HEK293 (cell line): ENCODE measurements at regions not wholly inside any gene's neighbourhood (a gene's known extent, or its start where the extent isn't known, plus 50 kb on each side); places are given as distances from the start of the nearest gene placed in this dataset.

Experiments
- CTCF ChIA-PET: fragments of 350-600 bp; formaldehyde crosslinking; extraction: SDS; loops from one replicate; lab custom pipeline; 2021; ENCODE audit warnings: antibody characterized with exemption; lab: Yijun Ruan, JAX
- POLR2A ChIA-PET: fragments of 300-600 bp; formaldehyde crosslinking; extraction: SDS; loops from one replicate; lab custom pipeline; 2020; ENCODE audit warnings: antibody characterized with exemption, inconsistent platforms; lab: Yijun Ruan, JAX
- H3K27ac ChIP-seq: fragments of 200-500 bp; sonication (Bioruptor generic); 2 replicates; pipeline ENCODE4 v1.5.1; 2014; ENCODE audit warnings: low read depth, low read length, control low read depth, inconsistent platforms; ENCODE audit errors: extremely low read depth
- H3K36me3 ChIP-seq, 2 experiments: fragments of 200-500 bp in 1 of 2; sonication (Bioruptor generic) in 1 of 2; 1 replicate in 1 of 2; 2 replicates in 1 of 2; pipeline ENCODE4 v1.5.1; 2014 to 2017; ENCODE audit warnings: inconsistent platforms in 2 of 2, low read length in 2 of 2; ENCODE audit not compliant: control insufficient read depth in 2 of 2, insufficient read depth in 1 of 2
- H3K4me1 ChIP-seq: fragments of 200-500 bp; sonication (Bioruptor generic); 2 replicates; pipeline ENCODE4 v1.5.1; 2014; ENCODE audit warnings: mild to moderate bottlenecking, low read length, inconsistent platforms; ENCODE audit not compliant: control insufficient read depth, insufficient read depth
- H3K4me3 ChIP-seq: 2 replicates; pipeline ENCODE4 v1.5.1; 2011; ENCODE audit warnings: low read depth, mild to moderate bottlenecking, control low read depth, low read length, moderate library complexity
- H3K9me3 ChIP-seq: fragments of 200-500 bp; sonication (Bioruptor generic); 2 replicates; pipeline ENCODE4 v1.5.1; 2014; ENCODE audit warnings: low read depth, low read length, inconsistent platforms; ENCODE audit not compliant: control insufficient read depth, insufficient read depth
- KLF8 ChIP-seq: fragments of 450-650 bp; formaldehyde crosslinking; IDR thresholded peaks from 2 replicates; pipeline ENCODE4 v1.5.1; 2016; ENCODE audit warnings: missing biosample characterization, missing genetic modification characterization
- OVOL3 ChIP-seq: fragments of 450-650 bp; formaldehyde crosslinking; IDR thresholded peaks from 2 replicates; pipeline ENCODE4 v1.5.1; 2016; ENCODE audit warnings: missing biosample characterization, missing genetic modification characterization
- PRDM4 ChIP-seq: fragments of 450-650 bp; formaldehyde crosslinking; IDR thresholded peaks from 2 replicates; pipeline ENCODE4 v1.5.1; 2017; ENCODE audit warnings: missing biosample characterization, missing genetic modification characterization
- ZBTB17 ChIP-seq: fragments of 450-650 bp; formaldehyde crosslinking; IDR thresholded peaks from 2 replicates; pipeline ENCODE4 v1.5.1; 2016; ENCODE audit warnings: missing biosample characterization, missing genetic modification characterization
- ZFHX2 ChIP-seq: fragments of 450-650 bp; formaldehyde crosslinking; conservative IDR thresholded peaks from 2 replicates; pipeline ENCODE4 v1.5.1; 2016; ENCODE audit warnings: missing biosample characterization, missing genetic modification characterization
- ZNF202 ChIP-seq: fragments of 450-650 bp; formaldehyde crosslinking; IDR thresholded peaks from 2 replicates; pipeline ENCODE4 v1.5.1; 2016; ENCODE audit warnings: missing biosample characterization, missing genetic modification characterization, borderline replicate concordance
- ZNF280C ChIP-seq: fragments of 450-650 bp; formaldehyde crosslinking; IDR thresholded peaks from 2 replicates; pipeline ENCODE4 v1.5.1; 2016; ENCODE audit warnings: missing biosample characterization, missing genetic modification characterization
- ZNF341 ChIP-seq: fragments of 450-650 bp; formaldehyde crosslinking; IDR thresholded peaks from 2 replicates; pipeline ENCODE4; 2016; ENCODE audit warnings: low read depth, missing biosample characterization, missing genetic modification characterization
- ZNF350 ChIP-seq: fragments of 450-650 bp; formaldehyde crosslinking; IDR thresholded peaks from 2 replicates; pipeline ENCODE4 v1.5.0; 2017; ENCODE audit warnings: missing biosample characterization, mild to moderate bottlenecking, missing genetic modification characterization
- ZNF521 ChIP-seq: fragments of 450-650 bp; formaldehyde crosslinking; IDR thresholded peaks from 2 replicates; pipeline ENCODE4 v1.5.1; 2017; ENCODE audit warnings: missing biosample characterization, mild to moderate bottlenecking, missing genetic modification characterization
- ZNF560 ChIP-seq: fragments of 450-650 bp; formaldehyde crosslinking; IDR thresholded peaks from 2 replicates; pipeline ENCODE4 v1.5.1; 2017; ENCODE audit warnings: missing biosample characterization, missing genetic modification characterization, borderline replicate concordance
- ZNF600 ChIP-seq: fragments of 450-650 bp; formaldehyde crosslinking; IDR thresholded peaks from 2 replicates; pipeline ENCODE4 v1.5.1; 2016; ENCODE audit warnings: missing biosample characterization, missing genetic modification characterization
- ZNF654 ChIP-seq: fragments of 450-650 bp; formaldehyde crosslinking; IDR thresholded peaks from 2 replicates; pipeline ENCODE4 v1.5.1; 2016; ENCODE audit warnings: low read depth, missing biosample characterization, missing genetic modification characterization
- ZNF670 ChIP-seq: fragments of 450-650 bp; formaldehyde crosslinking; IDR thresholded peaks from 2 replicates; pipeline ENCODE4 v1.5.1; 2016; ENCODE audit warnings: missing biosample characterization, missing genetic modification characterization, low read depth

GRCh38 chr12:53803194-53803593, 51.4 kb upstream of the CISTR start:
- no peaks in the 10 kb centered on the region for H3K9me3 ChIP-seq
- no peak overlapping the region for H3K4me3 ChIP-seq
- POLR2A ChIA-PET: interaction anchor here (0.6 to 1.2 kb wide), 2 partner anchors 16 to 192 kb away, joined by 3 to 4 read pairs; no protein-coding TSS in a partner anchor
- TF ChIP-seq ZNF670 (tag by site-specific recombination): no peak
- TF ChIP-seq PRDM4 (tag by site-specific recombination): peak; percentile 75
- TF ChIP-seq, all 188 proteins: peak for 1
- peaks cover 19% of the 10 kb centered on the region for H3K4me1 ChIP-seq
- no peaks in the 10 kb centered on the region for H3K36me3 ChIP-seq
- H3K27ac ChIP-seq: no peak overlapping the region
- CTCF ChIA-PET: interaction anchor here (0.7 to 3.0 kb wide), 7 partner anchors 12 to 431 kb away, joined by 3 to 29 read pairs (median 3); no protein-coding TSS in a partner anchor

DNA sequence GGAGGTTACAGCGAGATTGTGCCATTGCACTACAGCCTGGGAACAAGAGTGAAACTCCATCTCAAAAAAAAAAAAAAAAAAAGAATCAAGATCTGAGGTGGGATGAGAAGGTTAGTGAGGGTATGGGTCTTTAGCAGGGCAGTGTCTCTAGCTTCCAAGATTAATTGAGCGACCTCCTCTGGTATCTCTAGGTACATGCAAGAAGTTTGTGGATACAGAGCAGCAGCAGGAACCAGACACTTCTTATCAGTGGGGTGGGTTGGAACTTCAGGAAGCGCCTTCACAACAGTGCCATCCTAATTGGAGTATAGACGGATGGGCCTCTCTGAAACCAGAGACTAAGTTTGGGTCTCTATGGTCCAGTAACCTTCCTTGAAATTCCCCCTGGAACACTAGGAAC, 51.9 kb upstream of the CISTR start:
- Histone ChIP-seq H3K4me3 (no peak overlapping the region), H3K27ac (no peak overlapping the region), H3K36me3 (no peaks in the 10 kb centered on the region), H3K4me1 (peaks cover 19% of the 10 kb centered on the region), H3K9me3 (no peaks in the 10 kb centered on the region)
- POLR2A ChIA-PET: interaction anchor here (1.2 kb wide), 1 partner anchor 16 kb away, joined by 3 read pairs; no protein-coding TSS in a partner anchor
- CTCF ChIA-PET: interaction anchor here (0.7 to 4.1 kb wide), 11 partner anchors 12 to 203 kb away, joined by 3 to 29 read pairs (median 4); no protein-coding TSS in a partner anchor
- no peak for TF ChIP-seq ZNF560 (tag by site-specific recombination)
- TF ChIP-seq ZNF654 (tag by site-specific recombination): peak; percentile 24; the same call in 1 of the 2 replicates
- TF ChIP-seq ZBTB17: peak; percentile 48
- TF ChIP-seq, all 188 proteins: peak for 2

GRCh38 chr12:53804429-53804828, 52.6 kb upstream of the CISTR start:
- Histone ChIP-seq H3K9me3 (no peaks in the 10 kb centered on the region), H3K4me3 (no peak overlapping the region), H3K36me3 (no peaks in the 10 kb centered on the region), H3K4me1 (peaks cover 19% of the 10 kb centered on the region), H3K27ac (no peak overlapping the region)
- CTCF ChIA-PET: interaction anchor here (1.0 to 4.1 kb wide), 9 partner anchors 13 to 202 kb away, joined by 3 to 29 read pairs (median 4); no protein-coding TSS in a partner anchor
- TF ChIP-seq ZNF600 (tag by site-specific recombination): no peak
- TF ChIP-seq KLF8 (tag by site-specific recombination): no peak
- POLR2A ChIA-PET: no interaction called here

- Histone ChIP-seq H3K9me3 (no peaks in the 10 kb centered on the region), H3K36me3 (no peaks in the 10 kb centered on the region), H3K4me3 (no peak overlapping the region), H3K27ac (no peak overlapping the region), H3K4me1 (peaks cover 19% of the 10 kb centered on the region)
- TF ChIP-seq ZNF350 (tag by site-specific recombination) (no peak), ZNF202 (tag by site-specific recombination) (no peak), ZNF521 (tag by site-specific recombination) (no peak), OVOL3 (tag by site-specific recombination) (no peak), ZNF280C (no peak), ZNF341 (tag by site-specific recombination) (no peak), ZFHX2 (tag by site-specific recombination) (no peak)
- ChIA-PET POLR2A (no interaction called here), CTCF (interaction anchor here (0.6 to 4.1 kb wide), 7 partner anchors 14 to 356 kb away, joined by 3 to 29 read pairs (median 4); no protein-coding TSS in a partner anchor)
Measured at GRCh38 chr12:53805067-53805466, 53.3 kb upstream of the CISTR start.
